ENCODE measurements at regions not wholly inside any gene's neighbourhood (a gene's known extent, or its start where the extent isn't known, plus 50 kb on each side); places are given as distances from the start of the nearest gene placed in this dataset.

GRCh38 chr18:77376733-77377094 is 127.1 kb downstream of the GALR1 start:
- TF ChIP-seq EZH2 (IDR thresholded peaks at IDR 0.05; ENCODE audit: borderline replicate concordance, low read depth, low read length, poor library complexity, severe bottlenecking) = no peak
- no peak for TF ChIP-seq CTCF (conservative IDR thresholded peaks at IDR 0.05; ENCODE audit: low read depth, low read length)
